ENCODE measurements at regions not wholly inside any gene's neighbourhood (a gene's known extent, or its start where the extent isn't known, plus 50 kb on each side); places are given as distances from the start of the nearest gene placed in this dataset.

GRCh38 chr20:48532028-48532427 lies 295.8 kb downstream of the PREX1 start:
- TF ChIP-seq CTCF (conservative IDR thresholded peaks at IDR 0.05) = no peak
- TF ChIP-seq ZFX (IDR thresholded peaks at IDR 0.05) = no peak

All from C4-2B (cell line).